HG03439 (cell line): ENCODE measurements at regions not wholly inside any gene's neighbourhood (a gene's known extent, or its start where the extent isn't known, plus 50 kb on each side); places are given as distances from the start of the nearest gene placed in this dataset.

Experiments used
- ATAC-seq: cut with Tn5 transposase; IDR thresholded peaks from one replicate; pipeline ENCODE4 v1.9.1; 2021; ENCODE audit warnings: mild to moderate bottlenecking, moderate library complexity; ENCODE audit not compliant: unreplicated experiment

GRCh38 chr4:152100379-152101201, 339.8 kb upstream of the GATB start:
- no peak for ATAC-seq

- ATAC-seq = no peak
Observed at GRCh38 chr4:152099981-152100378, 339.2 kb upstream of the GATB start.

- no peak for ATAC-seq
Observed at GRCh38 chr4:152099555-152099954, 338.7 kb upstream of the GATB start.

GRCh38 chr4:152099061-152099425, 338.2 kb upstream of the GATB start:
- ATAC-seq = no peak

GRCh38 chr4:152098365-152099060, 337.7 kb upstream of the GATB start:
- ATAC-seq = no peak

GRCh38 chr4:152097371-152097770, 336.6 kb upstream of the GATB start:
- no peak for ATAC-seq

- ATAC-seq = no peak
Observed at GRCh38 chr4:152095701-152096070, 334.9 kb upstream of the GATB start.

- ATAC-seq = no peak
Observed at GRCh38 chr4:152094970-152095700, 334.3 kb upstream of the GATB start.

GRCh38 chr4:152091405-152091804, 330.6 kb upstream of the GATB start:
- no peak for ATAC-seq

- ATAC-seq = no peak
Observed at GRCh38 chr4:152090543-152090942, 329.7 kb upstream of the GATB start.

- ATAC-seq = no peak
Observed at GRCh38 chr4:152089584-152089983, 328.8 kb upstream of the GATB start.

GRCh38 chr4:152087335-152087734, 326.5 kb upstream of the GATB start:
- no peak for ATAC-seq

GRCh38 chr4:152085657-152086056, 324.9 kb upstream of the GATB start:
- ATAC-seq = no peak

- ATAC-seq = no peak
Observed at GRCh38 chr4:152083338-152083737, 322.5 kb upstream of the GATB start.

- ATAC-seq = no peak
Observed at GRCh38 chr4:152081024-152081423, 320.2 kb upstream of the GATB start.

- ATAC-seq = no peak
Observed at GRCh38 chr4:152079543-152080293, 318.9 kb upstream of the GATB start.

GRCh38 chr4:152079079-152079478, 318.3 kb upstream of the GATB start:
- no peak for ATAC-seq

- ATAC-seq = no peak
Observed at GRCh38 chr4:152077582-152077981, 316.8 kb upstream of the GATB start.

- ATAC-seq = no peak
Observed at GRCh38 chr4:152075253-152075928, 314.6 kb upstream of the GATB start.

GRCh38 chr4:152074573-152074972, 313.8 kb upstream of the GATB start:
- no peak for ATAC-seq

GRCh38 chr4:152074088-152074437, 313.3 kb upstream of the GATB start:
- ATAC-seq = no peak
